ENCODE measurements at regions not wholly inside any gene's neighbourhood (a gene's known extent, or its start where the extent isn't known, plus 50 kb on each side); places are given as distances from the start of the nearest gene placed in this dataset.

GRCh38 chr4:144820011-144820727, 174.2 kb downstream of the HHIP start (continued):
- TF ChIP-seq CTCF (IDR thresholded peaks at IDR 0.05; ENCODE audit: control extremely low read depth in 1 of 3, insufficient read depth in 1 of 3, low read depth in 1 of 3, low read length in 3 of 3) (no peak), TAF1 (IDR thresholded peaks at IDR 0.05; ENCODE audit: low read depth, low read length) (no peak)
